Neural progenitor cell (in vitro differentiated cells): ENCODE measurements at regions not wholly inside any gene's neighbourhood (a gene's known extent, or its start where the extent isn't known, plus 50 kb on each side); places are given as distances from the start of the nearest gene placed in this dataset.
A peak's percentile ranks its signal among the peaks of the same experiment; 100 is the strongest.

Experiments
- DNase-seq: peaks from one replicate; pipeline ENCODE4 v3.0.0-alpha.2; 2016; ENCODE audit warnings: low spot score
- H2AFZ ChIP-seq: fragments of 200-600 bp; sonication (generic); replicated peaks from 2 replicates; pipeline ENCODE4 v1.6.1; 2016; ENCODE audit warnings: antibody characterized with exemption
- H3F3A ChIP-seq: fragments of 200-600 bp; sonication (generic); 2 replicates; pipeline ENCODE4 v1.6.1; 2016; ENCODE audit warnings: antibody characterized with exemption, low read depth
- H3K27ac ChIP-seq: fragments of 200-600 bp; sonication (generic); 2 replicates; pipeline ENCODE4 v1.5.1; 2016; ENCODE audit warnings: mild to moderate bottlenecking
- H3K27me3 ChIP-seq: fragments of 200-600 bp; sonication (generic); 2 replicates; pipeline ENCODE4 v1.6.1; 2016; ENCODE audit warnings: mild to moderate bottlenecking, moderate library complexity
- H3K36me3 ChIP-seq: fragments of 200-600 bp; sonication (generic); 2 replicates; pipeline ENCODE4 v1.5.1; 2016
- H3K4me1 ChIP-seq: fragments of 200-600 bp; sonication (generic); 2 replicates; pipeline ENCODE4 v1.6.1; 2016; ENCODE audit warnings: mixed run types
- H3K4me2 ChIP-seq: fragments of 200-600 bp; sonication (generic); 2 replicates; pipeline ENCODE4 v1.6.1; 2016
- H3K4me3 ChIP-seq: fragments of 200-600 bp; sonication (generic); 2 replicates; pipeline ENCODE4 v1.5.1; 2016
- H3K79me2 ChIP-seq: fragments of 200-600 bp; sonication (generic); 2 replicates; pipeline ENCODE4 v1.6.1; 2016; ENCODE audit warnings: low read depth
- H3K9ac ChIP-seq: fragments of 200-600 bp; sonication (generic); 2 replicates; pipeline ENCODE4 v1.6.1; 2016
- H3K9me3 ChIP-seq: fragments of 200-600 bp; sonication (generic); 2 replicates; pipeline ENCODE4 v1.5.1; 2016; ENCODE audit warnings: low read depth
- H4K20me1 ChIP-seq: fragments of 200-600 bp; sonication (generic); 2 replicates; pipeline ENCODE4 v1.6.1; 2016; ENCODE audit warnings: low read depth
- H3K27ac Mint-ChIP-seq: 3 replicates; pipeline ENCODE4 v1.8.0; 2021; ENCODE audit warnings: mixed read lengths
- H3K27me3 Mint-ChIP-seq: 2 replicates; pipeline ENCODE4 v1.8.0; 2022; ENCODE audit warnings: low read depth, mild to moderate bottlenecking, inconsistent platforms, moderate library complexity, mixed read lengths; ENCODE audit not compliant: insufficient read depth
- H3K36me3 Mint-ChIP-seq: 3 replicates; pipeline ENCODE4 v1.8.0; 2021; ENCODE audit warnings: mixed read lengths
- H3K4me1 Mint-ChIP-seq: 3 replicates; pipeline ENCODE4 v1.8.0; 2021; ENCODE audit warnings: mixed read lengths
- H3K4me3 Mint-ChIP-seq: 3 replicates; pipeline ENCODE4 v1.8.0; 2021; ENCODE audit warnings: mild to moderate bottlenecking, moderate library complexity, mixed read lengths
- H3K9me3 Mint-ChIP-seq: 3 replicates; pipeline ENCODE4 v1.8.0; 2020; ENCODE audit warnings: mixed read lengths
- EZH2 ChIP-seq: fragments of 200-600 bp; sonication (generic); IDR thresholded peaks from 2 replicates; pipeline ENCODE4 v1.6.1; 2017; ENCODE audit warnings: antibody characterized with exemption, mild to moderate bottlenecking, moderate library complexity
- EZH2phosphoT487 ChIP-seq: fragments of 200-600 bp; sonication (generic); IDR thresholded peaks from 2 replicates; pipeline ENCODE4 v1.6.1; 2017; ENCODE audit warnings: antibody characterized with exemption
- TF ChIP-seq, protein P1 (sequence below): fragments of 200-600 bp; sonication (generic); IDR thresholded peaks from 2 replicates; pipeline ENCODE4 v1.5.1; 2017; ENCODE audit warnings: antibody characterized with exemption, mild to moderate bottlenecking

- Histone ChIP-seq H3K4me1 (no peaks in the 10 kb centered on the region), H3K9ac (no peak overlapping the region), H3K79me2 (no peaks in the 10 kb centered on the region), H3K9me3 (no peaks in the 10 kb centered on the region), H2AFZ (no peak overlapping the region), H3F3A (no peaks in the 10 kb centered on the region), H3K4me3 (no peak overlapping the region), H3K27me3 (no peaks in the 10 kb centered on the region), H4K20me1 (no peaks in the 10 kb centered on the region), H3K27ac (no peak overlapping the region), H3K36me3 (no peaks in the 10 kb centered on the region), H3K4me2 (no peak overlapping the region)
- no peak overlapping the region for H3K27ac Mint-ChIP-seq
- H3K36me3 Mint-ChIP-seq, result no peaks in the 10 kb centered on the region
- H3K9me3 Mint-ChIP-seq, result peaks cover under 1% of the 10 kb centered on the region
- H3K4me3 Mint-ChIP-seq, result no peak overlapping the region
- no peaks in the 10 kb centered on the region for H3K27me3 Mint-ChIP-seq
- DNase-seq, result no peak
- TF ChIP-seq, protein P1, sequence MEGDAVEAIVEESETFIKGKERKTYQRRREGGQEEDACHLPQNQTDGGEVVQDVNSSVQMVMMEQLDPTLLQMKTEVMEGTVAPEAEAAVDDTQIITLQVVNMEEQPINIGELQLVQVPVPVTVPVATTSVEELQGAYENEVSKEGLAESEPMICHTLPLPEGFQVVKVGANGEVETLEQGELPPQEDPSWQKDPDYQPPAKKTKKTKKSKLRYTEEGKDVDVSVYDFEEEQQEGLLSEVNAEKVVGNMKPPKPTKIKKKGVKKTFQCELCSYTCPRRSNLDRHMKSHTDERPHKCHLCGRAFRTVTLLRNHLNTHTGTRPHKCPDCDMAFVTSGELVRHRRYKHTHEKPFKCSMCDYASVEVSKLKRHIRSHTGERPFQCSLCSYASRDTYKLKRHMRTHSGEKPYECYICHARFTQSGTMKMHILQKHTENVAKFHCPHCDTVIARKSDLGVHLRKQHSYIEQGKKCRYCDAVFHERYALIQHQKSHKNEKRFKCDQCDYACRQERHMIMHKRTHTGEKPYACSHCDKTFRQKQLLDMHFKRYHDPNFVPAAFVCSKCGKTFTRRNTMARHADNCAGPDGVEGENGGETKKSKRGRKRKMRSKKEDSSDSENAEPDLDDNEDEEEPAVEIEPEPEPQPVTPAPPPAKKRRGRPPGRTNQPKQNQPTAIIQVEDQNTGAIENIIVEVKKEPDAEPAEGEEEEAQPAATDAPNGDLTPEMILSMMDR, result no peak
- TF ChIP-seq EZH2phosphoT487 (no peak), EZH2 (no peak)
- H3K4me1 Mint-ChIP-seq, result no peaks in the 10 kb centered on the region
Observed at GRCh38 chr15:35197754-35198153, 112.7 kb upstream of the NANOGP8 start.

GRCh38 chr15:35197306-35197705 lies 112.2 kb upstream of the NANOGP8 start:
- Mint-ChIP-seq H3K4me1 (no peaks in the 10 kb centered on the region), H3K36me3 (no peaks in the 10 kb centered on the region), H3K27ac (no peak overlapping the region), H3K4me3 (no peak overlapping the region), H3K9me3 (peaks cover 5% of the 10 kb centered on the region), H3K27me3 (no peaks in the 10 kb centered on the region)
- no peak overlapping the region for H2AFZ ChIP-seq
- no peak for DNase-seq
- no peaks in the 10 kb centered on the region for H4K20me1 ChIP-seq
- TF ChIP-seq EZH2phosphoT487 (no peak), EZH2 (no peak)
- TF ChIP-seq, protein P1, result no peak
- no peaks in the 10 kb centered on the region for H3K4me1 ChIP-seq
- H3K79me2 ChIP-seq, result no peaks in the 10 kb centered on the region
- H3K9me3 ChIP-seq, result peaks cover 3% of the 10 kb centered on the region
- H3K4me3 ChIP-seq, result no peak overlapping the region
- no peak overlapping the region for H3K4me2 ChIP-seq
- no peak overlapping the region for H3K9ac ChIP-seq
- no peaks in the 10 kb centered on the region for H3F3A ChIP-seq
- H3K27ac ChIP-seq, result no peak overlapping the region
- H3K36me3 ChIP-seq, result no peaks in the 10 kb centered on the region
- no peaks in the 10 kb centered on the region for H3K27me3 ChIP-seq

DNA sequence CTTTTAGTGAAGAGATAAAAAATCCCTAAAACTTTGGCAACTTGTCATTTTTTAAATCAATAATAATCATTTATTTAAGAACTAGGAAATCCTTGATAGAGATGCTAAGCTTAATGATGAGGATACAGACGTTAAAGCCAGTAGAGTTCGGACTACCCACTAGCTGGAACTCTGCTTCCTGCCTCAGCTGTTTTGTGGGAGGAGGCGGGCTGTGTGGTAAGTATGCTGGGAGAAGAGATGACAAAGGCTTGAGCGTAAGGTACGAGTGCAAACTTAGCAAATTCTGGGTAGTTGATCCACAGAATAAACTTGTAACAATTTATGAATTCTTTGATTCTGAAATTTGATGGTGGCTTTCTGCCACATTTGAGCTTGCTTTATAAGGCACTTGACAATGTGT lies 111.2 kb upstream of the NANOGP8 start:
- Histone ChIP-seq H2AFZ (no peak overlapping the region), H3F3A (no peaks in the 10 kb centered on the region), H3K4me2 (no peak overlapping the region), H3K79me2 (no peaks in the 10 kb centered on the region), H3K9ac (no peak overlapping the region), H4K20me1 (no peaks in the 10 kb centered on the region), H3K27me3 (no peaks in the 10 kb centered on the region), H3K4me3 (no peak overlapping the region), H3K4me1 (no peaks in the 10 kb centered on the region), H3K36me3 (no peaks in the 10 kb centered on the region), H3K27ac (no peak overlapping the region), H3K9me3 (peaks cover 7% of the 10 kb centered on the region)
- H3K9me3 Mint-ChIP-seq, result peaks cover 12% of the 10 kb centered on the region
- TF ChIP-seq, protein P1, result no peak
- TF ChIP-seq EZH2phosphoT487 (no peak), EZH2 (no peak)
- no peaks in the 10 kb centered on the region for H3K4me1 Mint-ChIP-seq
- H3K27me3 Mint-ChIP-seq, result no peaks in the 10 kb centered on the region
- peaks cover 3% of the 10 kb centered on the region for H3K36me3 Mint-ChIP-seq
- H3K27ac Mint-ChIP-seq, result no peak overlapping the region
- no peak overlapping the region for H3K4me3 Mint-ChIP-seq
- no peak for DNase-seq

DNA sequence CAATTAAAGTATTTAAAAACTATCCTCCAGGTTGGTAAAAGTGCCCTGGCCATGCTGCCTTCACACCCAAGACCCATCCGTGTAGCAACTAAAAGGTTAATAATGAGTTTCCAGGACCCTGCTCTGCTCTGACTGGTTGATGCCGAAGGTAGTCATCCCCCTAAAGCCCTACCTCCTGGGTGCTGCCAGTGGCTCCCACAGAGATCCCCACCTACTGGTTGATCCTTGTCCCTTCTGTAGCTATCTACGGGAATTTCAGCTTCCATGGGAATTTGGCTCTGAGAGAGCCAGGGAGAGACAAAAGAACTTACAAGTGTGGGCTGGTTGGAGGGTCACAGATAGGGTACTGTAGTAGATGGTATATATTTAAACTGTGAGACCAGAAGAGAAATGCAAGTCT lies 110.6 kb upstream of the NANOGP8 start:
- Histone ChIP-seq H3K27ac (no peak overlapping the region), H3K79me2 (no peaks in the 10 kb centered on the region), H4K20me1 (no peaks in the 10 kb centered on the region), H2AFZ (no peak overlapping the region), H3K9me3 (peaks cover 7% of the 10 kb centered on the region), H3K9ac (no peak overlapping the region), H3K4me2 (no peak overlapping the region), H3K36me3 (no peaks in the 10 kb centered on the region), H3K4me3 (no peak overlapping the region), H3F3A (no peaks in the 10 kb centered on the region), H3K4me1 (no peaks in the 10 kb centered on the region), H3K27me3 (no peaks in the 10 kb centered on the region)
- H3K9me3 Mint-ChIP-seq, result peaks cover 17% of the 10 kb centered on the region
- peaks cover 4% of the 10 kb centered on the region for H3K36me3 Mint-ChIP-seq
- TF ChIP-seq, protein P1, result peak; percentile 4
- TF ChIP-seq EZH2phosphoT487 (no peak), EZH2 (no peak)
- DNase-seq, result no peak
- no peak overlapping the region for H3K4me3 Mint-ChIP-seq
- no peaks in the 10 kb centered on the region for H3K27me3 Mint-ChIP-seq
- H3K4me1 Mint-ChIP-seq, result no peaks in the 10 kb centered on the region
- no peak overlapping the region for H3K27ac Mint-ChIP-seq
